ENCODE measurements at regions not wholly inside any gene's neighbourhood (a gene's known extent, or its start where the extent isn't known, plus 50 kb on each side); places are given as distances from the start of the nearest gene placed in this dataset. TPM values are rescaled to one million over a fixed set of nuclear protein-coding genes. Genes with fewer than 3 reads are reported as not detected.

GRCh38 chr1:184330875-184331274 is 56.0 kb upstream of the C1orf21 start:
- no peak for TF ChIP-seq CTCF (IDR thresholded peaks at IDR 0.05; ENCODE audit: poor library complexity)
- no peak for TF ChIP-seq EZH2phosphoT487 (IDR thresholded peaks at IDR 0.05; ENCODE audit: low read depth, severe bottlenecking, unreplicated experiment)
- no peak for TF ChIP-seq EZH2 (IDR thresholded peaks at IDR 0.05; ENCODE audit: borderline replicate concordance)

More at GRCh38 chr1:184330875-184331274, 56.0 kb upstream of the C1orf21 start:
- no peaks in the 10 kb centered on the region for H3K4me1 ChIP-seq (ENCODE audit: insufficient read depth)
- no peak for DNase-seq (ENCODE audit: low spot score)
- no peaks in the 10 kb centered on the region for H3K9me3 ChIP-seq (ENCODE audit: low read depth)
- H3K27ac ChIP-seq, result no peak overlapping the region
- no peaks in the 10 kb centered on the region for H3K27me3 ChIP-seq
- WGBS (ENCODE audit: low lambda C conversion rate, missing lambda C conversion rate), result 91% methylated on average over 4 of the region's 4 CpGs
- no peaks in the 10 kb centered on the region for H3K9me2 ChIP-seq (replicated peaks; ENCODE audit: insufficient read depth)
- H2AFZ ChIP-seq, result no peak overlapping the region
- no peaks in the 10 kb centered on the region for H3K79me2 ChIP-seq
- no peaks in the 10 kb centered on the region for H3K36me3 ChIP-seq (replicated peaks; ENCODE audit: insufficient read depth, low read depth)
- no peak overlapping the region for H3K4me2 ChIP-seq
- H4K20me1 ChIP-seq (ENCODE audit: insufficient read depth, poor library complexity, severe bottlenecking), result no peaks in the 10 kb centered on the region
- H3K4me3 ChIP-seq, result no peak overlapping the region

Small RNA genes in the stretch of these regions (small RNA-seq; reads per million reads assigned to genes)
- gene RF00019, result not detected

Measured in hepatocyte (in vitro differentiated cells).